ENCODE measurements at regions not wholly inside any gene's neighbourhood (a gene's known extent, or its start where the extent isn't known, plus 50 kb on each side); places are given as distances from the start of the nearest gene placed in this dataset.

- H3K9me2 ChIP-seq (ENCODE audit: insufficient read depth): no peaks in the 10 kb centered on the region
- H3K4me2 ChIP-seq (ENCODE audit: unreplicated experiment): no peak overlapping the region
- H3K27me3 ChIP-seq (replicated peaks; ENCODE audit: insufficient read depth): 0 out of 2 replicates have a peak, but pooled peaks cover 8% of the 10 kb centered on the region
- in situ Hi-C loops (cut with MboI): no loop called here
- no peaks in the 10 kb centered on the region for H3K36me3 ChIP-seq (ENCODE audit: low read depth)
- no peaks in the 10 kb centered on the region for H4K20me1 ChIP-seq (ENCODE audit: insufficient read depth)
- no peaks in the 10 kb centered on the region for H3K4me1 ChIP-seq (ENCODE audit: insufficient read depth)
- no peak overlapping the region for H2AFZ ChIP-seq
- no peak for DNase-seq
- no peak overlapping the region for H3K9ac ChIP-seq
- no peaks in the 10 kb centered on the region for H3F3A ChIP-seq (ENCODE audit: insufficient read depth)
- TF ChIP-seq EZH2phosphoT487 (IDR thresholded peaks at IDR 0.05; ENCODE audit: insufficient read depth, low read depth) (no peak), EZH2 (IDR thresholded peaks at IDR 0.05; ENCODE audit: insufficient read depth, poor library complexity, severe bottlenecking) (no peak)
- no peaks in the 10 kb centered on the region for H3K9me3 ChIP-seq (ENCODE audit: low read depth)
- H3K79me2 ChIP-seq (ENCODE audit: insufficient read depth): no peaks in the 10 kb centered on the region
- no peak overlapping the region for H3K4me3 ChIP-seq
- no peak overlapping the region for H3K27ac ChIP-seq
- WGBS, 2 experiments (ENCODE audit: low coverage in 1 of 2, low lambda C conversion rate in 2 of 2, missing lambda C conversion rate in 2 of 2): 38% methylated on average over 2 of the region's 2 CpGs
Measured at GRCh38 chr6:88476388-88476787, 310.2 kb upstream of the CNR1 start.

GRCh38 chr6:88474720-88475119 lies 308.6 kb upstream of the CNR1 start:
- no peaks in the 10 kb centered on the region for H3K9me2 ChIP-seq (ENCODE audit: insufficient read depth)
- no peak overlapping the region for H3K4me2 ChIP-seq (ENCODE audit: unreplicated experiment)
- H3K27ac ChIP-seq: no peak overlapping the region
- peaks cover 8% of the 10 kb centered on the region; the same call in 1 of the 2 replicates for H3K27me3 ChIP-seq (replicated peaks; ENCODE audit: insufficient read depth)
- no peak for TF ChIP-seq EZH2 (IDR thresholded peaks at IDR 0.05; ENCODE audit: insufficient read depth, poor library complexity, severe bottlenecking)
- TF ChIP-seq EZH2phosphoT487 (IDR thresholded peaks at IDR 0.05; ENCODE audit: insufficient read depth, low read depth): no peak
- no peaks in the 10 kb centered on the region for H3F3A ChIP-seq (ENCODE audit: insufficient read depth)
- H3K9ac ChIP-seq: no peak overlapping the region
- no peaks in the 10 kb centered on the region for H3K4me1 ChIP-seq (ENCODE audit: insufficient read depth)
- no peaks in the 10 kb centered on the region for H3K79me2 ChIP-seq (ENCODE audit: insufficient read depth)
- no peak overlapping the region for H3K4me3 ChIP-seq
- no peaks in the 10 kb centered on the region for H3K36me3 ChIP-seq (ENCODE audit: low read depth)
- DNase-seq: no peak
- H2AFZ ChIP-seq: no peak overlapping the region
- no peaks in the 10 kb centered on the region for H3K9me3 ChIP-seq (ENCODE audit: low read depth)
- H4K20me1 ChIP-seq (ENCODE audit: insufficient read depth): no peaks in the 10 kb centered on the region
- in situ Hi-C loops (cut with MboI): no loop called here

- in situ Hi-C loops (cut with MboI): no loop called here
- 13 to 22% methylated on average over 2 of the region's 2 CpGs for WGBS, 2 experiments (ENCODE audit: low coverage in 1 of 2, low lambda C conversion rate in 2 of 2, missing lambda C conversion rate in 2 of 2)
Measured at GRCh38 chr6:88473589-88473988, 307.4 kb upstream of the CNR1 start.

GRCh38 chr6:88472851-88473525 lies 306.8 kb upstream of the CNR1 start:
- Histone ChIP-seq H3K27me3 (replicated peaks; ENCODE audit: insufficient read depth) (peaks cover 8% of the 10 kb centered on the region; the same call in 1 of the 2 replicates), H3K9me2 (ENCODE audit: insufficient read depth) (no peaks in the 10 kb centered on the region), H3K27ac (no peak overlapping the region), H4K20me1 (ENCODE audit: insufficient read depth) (no peaks in the 10 kb centered on the region), H3K36me3 (ENCODE audit: low read depth) (no peaks in the 10 kb centered on the region), H3K9ac (no peak overlapping the region), H3K4me1 (ENCODE audit: insufficient read depth) (no peaks in the 10 kb centered on the region), H3K4me2 (ENCODE audit: unreplicated experiment) (no peak overlapping the region), H3K79me2 (ENCODE audit: insufficient read depth) (no peaks in the 10 kb centered on the region), H3K4me3 (no peak overlapping the region), H3K9me3 (ENCODE audit: low read depth) (no peaks in the 10 kb centered on the region), H2AFZ (no peak overlapping the region), H3F3A (ENCODE audit: insufficient read depth) (no peaks in the 10 kb centered on the region)
- TF ChIP-seq EZH2phosphoT487 (IDR thresholded peaks at IDR 0.05; ENCODE audit: insufficient read depth, low read depth): no peak
- no peak for TF ChIP-seq EZH2 (IDR thresholded peaks at IDR 0.05; ENCODE audit: insufficient read depth, poor library complexity, severe bottlenecking)
- in situ Hi-C loops (cut with MboI): no loop called here
- DNase-seq: no peak
- 35 to 39% methylated on average over 11 of the region's 11 CpGs for WGBS, 2 experiments (ENCODE audit: low coverage in 1 of 2, low lambda C conversion rate in 2 of 2, missing lambda C conversion rate in 2 of 2)

More at GRCh38 chr6:88473589-88473988, 307.4 kb upstream of the CNR1 start:
- no peak for TF ChIP-seq EZH2phosphoT487 (IDR thresholded peaks at IDR 0.05; ENCODE audit: insufficient read depth, low read depth)
- no peak for TF ChIP-seq EZH2 (IDR thresholded peaks at IDR 0.05; ENCODE audit: insufficient read depth, poor library complexity, severe bottlenecking)
- no peaks in the 10 kb centered on the region for H3K36me3 ChIP-seq (ENCODE audit: low read depth)
- no peak for DNase-seq
- no peak overlapping the region for H3K9ac ChIP-seq
- no peaks in the 10 kb centered on the region for H4K20me1 ChIP-seq (ENCODE audit: insufficient read depth)
- H3K4me1 ChIP-seq (ENCODE audit: insufficient read depth): no peaks in the 10 kb centered on the region
- H3K9me3 ChIP-seq (ENCODE audit: low read depth): no peaks in the 10 kb centered on the region
- H2AFZ ChIP-seq: no peak overlapping the region
- H3K27me3 ChIP-seq (replicated peaks; ENCODE audit: insufficient read depth): peaks cover 8% of the 10 kb centered on the region; the same call in 1 of the 2 replicates
- no peak overlapping the region for H3K4me2 ChIP-seq (ENCODE audit: unreplicated experiment)
- H3K27ac ChIP-seq: no peak overlapping the region
- H3K4me3 ChIP-seq: no peak overlapping the region
- no peaks in the 10 kb centered on the region for H3K9me2 ChIP-seq (ENCODE audit: insufficient read depth)
- H3K79me2 ChIP-seq (ENCODE audit: insufficient read depth): no peaks in the 10 kb centered on the region
- H3F3A ChIP-seq (ENCODE audit: insufficient read depth): no peaks in the 10 kb centered on the region
